Spleen (tissue), 11 donors: ENCODE measurements at regions not wholly inside any gene's neighbourhood (a gene's known extent, or its start where the extent isn't known, plus 50 kb on each side); places are given as distances from the start of the nearest gene placed in this dataset.
A peak's percentile ranks its signal among the peaks of the same experiment; 100 is the strongest.

Experiments used
- DNase-seq: peaks from one replicate; pipeline ENCODE4 v3.0.0-alpha.2; 2020
- H3K27ac ChIP-seq, 8 donors: fragments of 200-600 bp; sonication (generic) in 7 of 8; 1 replicate in 4 of 8; 2 replicates in 4 of 8; pipeline versions ENCODE4 v1.5.0 to v1.8.0; 2016 to 2021; ENCODE audit warnings: inconsistent platforms in 4 of 8, mild to moderate bottlenecking in 4 of 8, moderate library complexity in 1 of 8
- H3K27me3 ChIP-seq, 7 donors: fragments of 200-600 bp; sonication (generic) in 6 of 7; replicated peaks in 1 of 7; 1 replicate in 4 of 7; 2 replicates in 3 of 7; pipeline versions ENCODE4 v1.5.0 to v1.8.0; 2016 to 2021; ENCODE audit warnings: inconsistent platforms in 3 of 7, mild to moderate bottlenecking in 1 of 7
- H3K36me3 ChIP-seq, 6 donors: fragments of 200-600 bp; sonication (generic) in 5 of 6; 1 replicate in 4 of 6; 2 replicates in 2 of 6; pipeline versions ENCODE4 v1.5.0 to v1.8.0; 2016 to 2021; ENCODE audit warnings: inconsistent platforms in 2 of 6
- H3K4me1 ChIP-seq, 6 donors: fragments of 200-600 bp; sonication (generic) in 5 of 6; 1 replicate in 3 of 6; 2 replicates in 3 of 6; pipeline versions ENCODE4 v1.5.0 to v1.8.0; 2016 to 2021; ENCODE audit warnings: inconsistent platforms in 3 of 6
- H3K4me3 ChIP-seq, 8 donors: fragments of 200-600 bp; sonication (generic) in 7 of 8; 1 replicate in 4 of 8; 2 replicates in 4 of 8; pipeline versions ENCODE4 v1.5.0 to v1.8.0; 2016 to 2021; ENCODE audit warnings: inconsistent platforms in 4 of 8, mild to moderate bottlenecking in 4 of 8, moderate library complexity in 2 of 8
- H3K9me3 ChIP-seq, 8 donors: fragments of 200-600 bp; sonication (generic) in 7 of 8; 1 replicate in 4 of 8; 2 replicates in 4 of 8; pipeline versions ENCODE4 v1.5.0 to v1.8.0; 2016 to 2021; ENCODE audit warnings: inconsistent platforms in 4 of 8
- CTCF ChIP-seq, 11 experiments: fragments of 200-600 bp in 7 of 11; fragments of 450-650 bp in 4 of 11; sonication (generic) in 4 of 11; IDR thresholded peaks in 8 of 11; conservative IDR thresholded peaks in 3 of 11; 1 replicate in 7 of 11; 2 replicates in 4 of 11; pipeline versions ENCODE4 v1.4.0 to v1.8.0; 2016 to 2021; ENCODE audit warnings: antibody characterized with exemption in 11 of 11, inconsistent platforms in 4 of 11, mild to moderate bottlenecking in 1 of 11
- POLR2A ChIP-seq, 3 donors: fragments of 450-650 bp; IDR thresholded peaks; one replicate each; pipeline ENCODE4 v1.5.1; 2017; ENCODE audit warnings: antibody characterized with exemption in 3 of 3, mild to moderate bottlenecking in 1 of 3
- POLR2AphosphoS5 ChIP-seq, 3 donors: sonication (generic); formaldehyde crosslinking; IDR thresholded peaks; one replicate each; pipeline ENCODE4 v1.5.1; 2017; ENCODE audit warnings: antibody characterized with exemption in 3 of 3
- WGBS, 5 donors: extraction: QIAGEN DNeasy Blood & Tissue Kit in 3 of 5; methylation state at CpG; one replicate each; pipeline versions ENCODE4 v1.1.5 to v1.1.7; 2013 to 2018; 5-methylcytosine and 5-hydroxymethylcytosine counted together
- intact Hi-C: fragments of 100-400 bp; cut with DNase I; formaldehyde crosslinking; loops from one replicate; pipeline ENCODE4 v1.15.0; 2023; ENCODE audit warnings: low total_unique reads
- donor health status: healthy with polysubstance abuse.
- donor health status: DM: no; HTN: no; CAD: no; lungs with moderate emphysema.
- donor health status: DM: no; HTN: no; CAD: no.
- donor health status: Bipolar disorder and iron deficiency.
- donor health status: healthy.
- donor health status: DM: no; HTN: no; CAD: no.
- donor health status: DM: yes; HTN: yes; CAD: no.

- no peaks in the 10 kb centered on the region for H3K9me3 ChIP-seq
- intact Hi-C loops: no loop called here
- no peak for DNase-seq
Measured at GRCh38 chr1:4585705-4586104, 68.7 kb upstream of the AJAP1 start.

GRCh38 chr1:4586611-4587160 lies 67.7 kb upstream of the AJAP1 start:
- WGBS, 5 donors: 48 to 62% (median 59%) methylated on average over 6 of the region's 6 CpGs
- no peak for DNase-seq
- Histone ChIP-seq H3K4me3 (no peak overlapping the region), H3K4me1 (peaks cover 0 to 5% (median 0%) of the 10 kb centered on the region in 6 donors), H3K9me3 (no peaks in the 10 kb centered on the region), H3K36me3 (no peaks in the 10 kb centered on the region), H3K27me3 (peaks cover 5 to 57% (median 26%) of the 10 kb centered on the region in 7 donors), H3K27ac (no peak overlapping the region)
- no peak for TF ChIP-seq POLR2A (IDR thresholded peaks at IDR 0.05)
- no peak for TF ChIP-seq POLR2AphosphoS5 (IDR thresholded peaks at IDR 0.05)
- TF ChIP-seq CTCF (IDR thresholded peaks at IDR 0.05 in 8 of 11, conservative IDR thresholded peaks at IDR 0.05 in 3 of 11): no peak
- intact Hi-C loops: no loop called here

More at GRCh38 chr1:4585705-4586104, 68.7 kb upstream of the AJAP1 start:
- TF ChIP-seq POLR2A (IDR thresholded peaks at IDR 0.05) (no peak), CTCF (IDR thresholded peaks at IDR 0.05 in 8 of 11, conservative IDR thresholded peaks at IDR 0.05 in 3 of 11) (no peak), POLR2AphosphoS5 (IDR thresholded peaks at IDR 0.05) (peak in 2 of 3 donors; percentile 7 to 28)
- no peak overlapping the region for H3K4me3 ChIP-seq
- peaks cover 5 to 67% (median 29%) of the 10 kb centered on the region in 7 donors for H3K27me3 ChIP-seq
- peaks cover 0 to 5% (median 0%) of the 10 kb centered on the region in 6 donors for H3K4me1 ChIP-seq
- H3K36me3 ChIP-seq: no peaks in the 10 kb centered on the region
- no peak overlapping the region for H3K27ac ChIP-seq
- 18 to 33% (median 27%) methylated on average over 6 of the region's 6 CpGs for WGBS, 5 donors

- H3K36me3 ChIP-seq: no peaks in the 10 kb centered on the region
- no peaks in the 10 kb centered on the region for H3K9me3 ChIP-seq
- intact Hi-C loops: no loop called here
- no peak for DNase-seq
- TF ChIP-seq POLR2A (IDR thresholded peaks at IDR 0.05) (no peak), CTCF (IDR thresholded peaks at IDR 0.05 in 8 of 11, conservative IDR thresholded peaks at IDR 0.05 in 3 of 11) (no peak), POLR2AphosphoS5 (IDR thresholded peaks at IDR 0.05) (no peak)
- peaks cover 5 to 46% (median 26%) of the 10 kb centered on the region in 7 donors for H3K27me3 ChIP-seq
- H3K27ac ChIP-seq: no peak overlapping the region
- WGBS, 5 donors: 63 to 81% (median 71%) methylated on average over 6 of the region's 6 CpGs
- H3K4me3 ChIP-seq: no peak overlapping the region
- H3K4me1 ChIP-seq: peaks cover 0 to 5% (median 0%) of the 10 kb centered on the region in 6 donors
Measured at GRCh38 chr1:4587721-4588120, 66.7 kb upstream of the AJAP1 start.

- H3K36me3 ChIP-seq: no peaks in the 10 kb centered on the region
- 48 to 71% (median 59%) methylated on average over 4 of the region's 4 CpGs for WGBS, 5 donors
- DNase-seq: no peak
- no peak overlapping the region for H3K4me3 ChIP-seq
- H3K27ac ChIP-seq: no peak overlapping the region
- TF ChIP-seq POLR2A (IDR thresholded peaks at IDR 0.05) (no peak), POLR2AphosphoS5 (IDR thresholded peaks at IDR 0.05) (no peak), CTCF (IDR thresholded peaks at IDR 0.05 in 8 of 11, conservative IDR thresholded peaks at IDR 0.05 in 3 of 11) (no peak)
- intact Hi-C loops: no loop called here
- no peaks in the 10 kb centered on the region for H3K4me1 ChIP-seq
- no peaks in the 10 kb centered on the region for H3K9me3 ChIP-seq
- H3K27me3 ChIP-seq: peaks cover 0 to 18% (median 9%) of the 10 kb centered on the region in 7 donors
Measured at GRCh38 chr1:4590756-4591155, 63.7 kb upstream of the AJAP1 start.
